Smooth muscle cell (in vitro differentiated cells): ENCODE measurements at regions not wholly inside any gene's neighbourhood (a gene's known extent, or its start where the extent isn't known, plus 50 kb on each side); places are given as distances from the start of the nearest gene placed in this dataset.

Experiments used
- DNase-seq: peaks from one replicate; lab custom pipeline; 2025; ENCODE audit not compliant: unreplicated experiment; lab: John Stamatoyannopoulos, UW
- H2AFZ ChIP-seq: fragments of 200-600 bp; sonication (generic); 2 replicates; pipeline ENCODE4 v1.6.0; 2016; ENCODE audit warnings: antibody characterized with exemption, low read depth, mild to moderate bottlenecking
- H3F3A ChIP-seq: fragments of 200-600 bp; sonication (generic); 2 replicates; pipeline ENCODE4 v1.6.0; 2017; ENCODE audit warnings: antibody characterized with exemption, low read depth
- H3K27ac ChIP-seq: fragments of 200-600 bp; sonication (generic); 2 replicates; pipeline ENCODE4 v1.5.1; 2016; ENCODE audit warnings: low read depth, mild to moderate bottlenecking
- H3K27me3 ChIP-seq: fragments of 200-600 bp; sonication (generic); 2 replicates; pipeline ENCODE4 v1.6.1; 2016; ENCODE audit warnings: low read depth, mild to moderate bottlenecking
- H3K36me3 ChIP-seq: fragments of 200-600 bp; sonication (generic); 2 replicates; pipeline ENCODE4 v1.5.1; 2016; ENCODE audit warnings: low read depth
- H3K4me1 ChIP-seq: fragments of 200-600 bp; sonication (generic); 2 replicates; pipeline ENCODE4 v1.5.1; 2016; ENCODE audit warnings: low read depth
- H3K4me2 ChIP-seq: fragments of 200-600 bp; sonication (generic); 2 replicates; pipeline ENCODE4 v1.6.0; 2016; ENCODE audit warnings: mild to moderate bottlenecking
- H3K4me3 ChIP-seq: fragments of 200-600 bp; sonication (generic); 2 replicates; pipeline ENCODE4 v1.5.1; 2016; ENCODE audit warnings: mild to moderate bottlenecking
- H3K79me2 ChIP-seq: fragments of 200-600 bp; sonication (generic); 2 replicates; pipeline ENCODE4 v1.6.0; 2016; ENCODE audit warnings: low read depth, mild to moderate bottlenecking
- H3K9ac ChIP-seq: fragments of 200-600 bp; sonication (generic); 2 replicates; pipeline ENCODE4 v1.6.0; 2016; ENCODE audit warnings: low read depth
- H3K9me3 ChIP-seq: fragments of 200-600 bp; sonication (generic); replicated peaks from 2 replicates; pipeline ENCODE4 v1.5.1; 2016; ENCODE audit warnings: low read depth
- H4K20me1 ChIP-seq: fragments of 200-600 bp; sonication (generic); 2 replicates; pipeline ENCODE4 v1.6.0; 2016; ENCODE audit warnings: low read depth
- WGBS: methylation state at CpG from one replicate; pipeline ENCODE4 v1.1.7; 2016; ENCODE audit warnings: low lambda C conversion rate; 5-methylcytosine and 5-hydroxymethylcytosine counted together
- TF ChIP-seq, protein P1 (sequence below): fragments of 200-600 bp; sonication (generic); IDR thresholded peaks from 2 replicates; pipeline ENCODE4 v1.5.1; 2017; ENCODE audit warnings: borderline replicate concordance, mild to moderate bottlenecking, antibody characterized with exemption; ENCODE audit not compliant: insufficient read depth, poor library complexity, severe bottlenecking

DNA sequence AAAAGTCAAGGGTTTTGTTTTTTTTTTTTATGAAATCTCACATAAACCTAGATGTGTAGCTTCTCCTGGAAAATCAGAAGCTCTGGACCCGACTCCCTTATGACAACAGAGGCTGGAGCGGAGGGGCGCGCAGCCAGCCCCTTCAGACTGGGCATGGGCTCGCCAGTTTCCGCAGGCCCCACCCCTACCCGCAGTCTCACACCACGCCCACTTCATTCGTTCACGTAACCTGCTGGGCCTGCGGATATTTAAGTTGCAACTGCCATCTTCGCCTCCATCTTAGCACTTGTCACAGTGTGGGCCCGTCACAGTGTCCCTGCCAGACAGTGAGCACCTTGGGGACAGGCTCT is 111.7 kb upstream of the PTPN1 start:
- WGBS, result 82% methylated on average over 13 of the region's 13 CpGs

DNA sequence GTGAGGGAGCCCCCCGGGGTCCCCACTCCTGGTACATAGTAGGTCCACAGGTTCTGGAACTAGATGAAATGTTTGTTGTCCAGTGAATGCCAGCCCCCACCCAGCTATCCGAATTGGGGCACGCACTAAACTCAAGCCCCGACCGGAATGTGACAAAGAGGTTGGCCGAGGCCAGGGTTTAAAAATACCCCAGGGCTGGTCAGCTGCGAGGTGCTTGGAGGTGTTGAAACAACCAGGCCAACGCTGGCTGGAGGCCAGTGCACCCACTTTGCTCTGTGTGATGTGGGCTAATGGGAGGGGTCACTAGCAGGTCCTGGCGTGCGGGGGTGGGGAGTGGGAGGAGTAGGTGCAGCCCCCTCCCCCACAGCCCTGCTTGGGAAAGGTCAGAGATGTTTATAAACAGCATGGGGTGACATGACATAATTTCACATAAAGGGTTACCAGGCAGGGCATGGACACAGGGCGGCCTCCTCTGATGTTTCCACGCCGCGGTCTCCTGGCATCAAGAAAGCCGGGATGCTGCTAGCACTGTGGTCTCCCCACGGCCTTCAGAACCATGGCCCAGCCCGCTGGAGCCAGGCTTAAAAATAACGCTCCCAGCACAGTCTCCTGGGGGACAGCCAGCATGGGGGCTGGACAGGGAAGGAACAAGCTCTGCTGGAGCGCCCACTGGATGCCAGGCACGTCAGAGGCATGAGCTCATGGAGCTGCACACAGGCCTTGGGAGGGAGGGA is 111.2 kb upstream of the PTPN1 start:
- Histone ChIP-seq H3K4me1 (no peaks in the 10 kb centered on the region), H3F3A (no peaks in the 10 kb centered on the region), H3K36me3 (no peaks in the 10 kb centered on the region), H4K20me1 (no peaks in the 10 kb centered on the region), H3K9me3 (no peaks in the 10 kb centered on the region), H3K27me3 (no peaks in the 10 kb centered on the region), H3K4me3 (no peak overlapping the region), H2AFZ (no peak overlapping the region), H3K27ac (no peak overlapping the region), H3K79me2 (no peaks in the 10 kb centered on the region), H3K4me2 (no peak overlapping the region), H3K9ac (no peak overlapping the region)
- DNase-seq, result no peak
- TF ChIP-seq, protein P1, sequence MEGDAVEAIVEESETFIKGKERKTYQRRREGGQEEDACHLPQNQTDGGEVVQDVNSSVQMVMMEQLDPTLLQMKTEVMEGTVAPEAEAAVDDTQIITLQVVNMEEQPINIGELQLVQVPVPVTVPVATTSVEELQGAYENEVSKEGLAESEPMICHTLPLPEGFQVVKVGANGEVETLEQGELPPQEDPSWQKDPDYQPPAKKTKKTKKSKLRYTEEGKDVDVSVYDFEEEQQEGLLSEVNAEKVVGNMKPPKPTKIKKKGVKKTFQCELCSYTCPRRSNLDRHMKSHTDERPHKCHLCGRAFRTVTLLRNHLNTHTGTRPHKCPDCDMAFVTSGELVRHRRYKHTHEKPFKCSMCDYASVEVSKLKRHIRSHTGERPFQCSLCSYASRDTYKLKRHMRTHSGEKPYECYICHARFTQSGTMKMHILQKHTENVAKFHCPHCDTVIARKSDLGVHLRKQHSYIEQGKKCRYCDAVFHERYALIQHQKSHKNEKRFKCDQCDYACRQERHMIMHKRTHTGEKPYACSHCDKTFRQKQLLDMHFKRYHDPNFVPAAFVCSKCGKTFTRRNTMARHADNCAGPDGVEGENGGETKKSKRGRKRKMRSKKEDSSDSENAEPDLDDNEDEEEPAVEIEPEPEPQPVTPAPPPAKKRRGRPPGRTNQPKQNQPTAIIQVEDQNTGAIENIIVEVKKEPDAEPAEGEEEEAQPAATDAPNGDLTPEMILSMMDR, result no peak
- WGBS, result 85% methylated on average over 20 of the region's 20 CpGs

More for the DNA sequence above, 111.7 kb upstream of the PTPN1 start:
- Histone ChIP-seq H3F3A (no peaks in the 10 kb centered on the region), H3K27ac (no peak overlapping the region), H4K20me1 (no peaks in the 10 kb centered on the region), H3K4me3 (no peak overlapping the region), H3K36me3 (no peaks in the 10 kb centered on the region), H2AFZ (no peak overlapping the region), H3K4me2 (no peak overlapping the region), H3K9me3 (no peaks in the 10 kb centered on the region), H3K4me1 (no peaks in the 10 kb centered on the region), H3K27me3 (no peaks in the 10 kb centered on the region), H3K79me2 (no peaks in the 10 kb centered on the region), H3K9ac (no peak overlapping the region)
- DNase-seq, result no peak
- TF ChIP-seq, protein P1, result no peak

DNA sequence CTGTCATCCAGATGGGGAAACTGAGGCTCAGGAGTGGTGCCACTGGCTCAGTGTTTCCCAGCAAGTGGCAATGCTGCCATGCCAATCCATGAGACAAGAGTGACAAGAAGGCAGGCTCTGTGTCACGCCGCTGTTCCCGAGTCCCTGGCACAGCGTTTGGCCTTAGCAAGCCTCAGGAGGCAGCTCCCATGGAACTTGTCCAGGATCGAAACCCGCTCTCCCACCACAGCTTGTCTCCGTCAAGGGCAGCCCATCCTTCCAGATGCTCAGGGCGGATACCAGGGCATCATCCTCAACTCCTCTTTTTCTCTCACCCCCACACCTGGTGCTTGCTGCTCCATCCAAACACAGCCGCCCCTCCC is 110.6 kb upstream of the PTPN1 start:
- Histone ChIP-seq H3F3A (no peaks in the 10 kb centered on the region), H3K27me3 (no peaks in the 10 kb centered on the region), H2AFZ (no peak overlapping the region), H3K4me2 (no peak overlapping the region), H4K20me1 (no peaks in the 10 kb centered on the region), H3K9me3 (no peaks in the 10 kb centered on the region), H3K27ac (no peak overlapping the region), H3K9ac (no peak overlapping the region), H3K4me3 (no peak overlapping the region), H3K36me3 (no peaks in the 10 kb centered on the region), H3K79me2 (no peaks in the 10 kb centered on the region), H3K4me1 (no peaks in the 10 kb centered on the region)
- no peak for DNase-seq
- TF ChIP-seq, protein P1, result no peak
- WGBS, result 98% methylated on average over 9 of the region's 9 CpGs
